GM23338 (cell line): ENCODE measurements at regions not wholly inside any gene's neighbourhood (a gene's known extent, or its start where the extent isn't known, plus 50 kb on each side); places are given as distances from the start of the nearest gene placed in this dataset.

Source experiments
- ATAC-seq: fragments of 200-7000 bp; cut with Tn5 transposase; 3 replicates; pipeline ENCODE4 v1.9.1; 2020
- DNase-seq: peaks from one replicate; pipeline ENCODE4 v3.0.0-alpha.2; 2015; ENCODE audit warnings: low spot score
- H2AFZ ChIP-seq: fragments of 200-600 bp; sonication (generic); 2 replicates; pipeline ENCODE4 v1.8.0; 2016; ENCODE audit warnings: antibody characterized with exemption, mild to moderate bottlenecking, moderate library complexity
- H3F3A ChIP-seq: fragments of 200-600 bp; sonication (generic); replicated peaks from 2 replicates; pipeline ENCODE4 v1.8.0; 2017; ENCODE audit warnings: antibody characterized with exemption, mixed run types, low read depth
- H3K27ac ChIP-seq: fragments of 200-600 bp; sonication (generic); 2 replicates; pipeline ENCODE4 v1.6.1; 2016; ENCODE audit warnings: low read depth
- H3K27me3 ChIP-seq: fragments of 200-600 bp; sonication (generic); 2 replicates; pipeline ENCODE4 v1.8.0; 2016; ENCODE audit warnings: mild to moderate bottlenecking, mixed run types, moderate library complexity; ENCODE audit not compliant: insufficient read depth
- H3K36me3 ChIP-seq: fragments of 200-600 bp; sonication (generic); 2 replicates; pipeline ENCODE4 v1.8.0; 2016; ENCODE audit warnings: mild to moderate bottlenecking; ENCODE audit not compliant: insufficient read depth
- H3K4me1 ChIP-seq: fragments of 200-600 bp; sonication (generic); 2 replicates; pipeline ENCODE4 v1.8.0; 2016; ENCODE audit warnings: mild to moderate bottlenecking, moderate library complexity; ENCODE audit not compliant: insufficient read depth
- H3K4me2 ChIP-seq: fragments of 200-600 bp; sonication (generic); 2 replicates; pipeline ENCODE4 v1.7.1; 2017; ENCODE audit warnings: mixed run types
- H3K4me3 ChIP-seq: fragments of 200-600 bp; sonication (generic); 2 replicates; pipeline ENCODE4 v1.6.1; 2016; ENCODE audit warnings: mixed run types
- H3K79me2 ChIP-seq: fragments of 200-600 bp; sonication (generic); replicated peaks from 2 replicates; pipeline ENCODE4 v1.8.0; 2017; ENCODE audit warnings: mild to moderate bottlenecking; ENCODE audit not compliant: insufficient read depth
- H3K9me2 ChIP-seq: fragments of 200-600 bp; sonication (generic); 2 replicates; pipeline ENCODE4 v1.8.0; 2017; ENCODE audit not compliant: insufficient read depth
- H4K20me1 ChIP-seq: fragments of 200-600 bp; sonication (generic); replicated peaks from 2 replicates; pipeline ENCODE4 v1.8.0; 2017; ENCODE audit warnings: mild to moderate bottlenecking; ENCODE audit not compliant: insufficient read depth
- H3K27ac Mint-ChIP-seq: 2 replicates; pipeline ENCODE4 v1.8.0; 2020; ENCODE audit warnings: inconsistent platforms, mild to moderate bottlenecking, moderate library complexity, mixed read lengths
- H3K27me3 Mint-ChIP-seq: 3 replicates; pipeline ENCODE4 v1.8.0; 2022; ENCODE audit warnings: low read depth, mild to moderate bottlenecking, moderate library complexity, mixed read lengths, inconsistent platforms; ENCODE audit not compliant: insufficient read depth, poor library complexity
- H3K36me3 Mint-ChIP-seq: 3 replicates; pipeline ENCODE4 v1.8.0; 2021; ENCODE audit warnings: low read depth, mild to moderate bottlenecking, inconsistent platforms, moderate library complexity, mixed read lengths
- H3K4me1 Mint-ChIP-seq: 3 replicates; pipeline ENCODE4 v1.8.0; 2020; ENCODE audit warnings: mild to moderate bottlenecking, inconsistent platforms, mixed read lengths
- H3K4me3 Mint-ChIP-seq: 3 replicates; pipeline ENCODE4 v1.8.0; 2021; ENCODE audit warnings: moderate library complexity, mild to moderate bottlenecking, inconsistent platforms, mixed read lengths
- H3K9me3 Mint-ChIP-seq: 3 replicates; pipeline ENCODE4 v1.8.0; 2020; ENCODE audit warnings: moderate library complexity, mild to moderate bottlenecking, inconsistent platforms, mixed read lengths
- ETS1 ChIP-seq: IDR thresholded peaks from 2 replicates; pipeline ENCODE4 v1.6.1; 2016; ENCODE audit warnings: antibody characterized with exemption
- EZH2phosphoT487 ChIP-seq: fragments of 200-600 bp; sonication (generic); IDR thresholded peaks from one replicate; pipeline ENCODE4 v1.8.1; 2018; ENCODE audit warnings: antibody characterized with exemption; ENCODE audit not compliant: unreplicated experiment
- JUNB ChIP-seq: IDR thresholded peaks from one replicate; pipeline ENCODE4 v1.6.1; 2016; ENCODE audit warnings: antibody characterized with exemption; ENCODE audit not compliant: unreplicated experiment
- NANOG ChIP-seq: IDR thresholded peaks from 2 replicates; pipeline ENCODE4 v1.6.1; 2016; ENCODE audit warnings: antibody characterized with exemption, borderline replicate concordance
- POLR2AphosphoS5 ChIP-seq: IDR thresholded peaks from 2 replicates; pipeline ENCODE4 v1.6.1; 2016; ENCODE audit warnings: antibody characterized with exemption, low read depth
- ZNF114 ChIP-seq: fragments of 250-450 bp; sonication (Bioruptor Pico); IDR thresholded peaks from 2 replicates; pipeline ENCODE4 v1.5.0; 2020; ENCODE audit warnings: mild to moderate bottlenecking, moderate library complexity
- ZNF331 ChIP-seq: fragments of 250-450 bp; sonication (Bioruptor Pico); IDR thresholded peaks from 2 replicates; pipeline ENCODE4 v1.5.0; 2020; ENCODE audit warnings: low read depth, mild to moderate bottlenecking, moderate library complexity
- TF ChIP-seq, protein P1 (sequence below): IDR thresholded peaks from one replicate; pipeline ENCODE4 v1.6.1; 2018; ENCODE audit warnings: antibody characterized with exemption; ENCODE audit not compliant: unreplicated experiment
- TF ChIP-seq, protein P2 (sequence below): fragments of 250-450 bp; sonication (Bioruptor Pico); IDR thresholded peaks from 2 replicates; pipeline ENCODE4 v1.5.0; 2020; ENCODE audit warnings: mild to moderate bottlenecking, moderate library complexity

- Mint-ChIP-seq H3K36me3 (no peaks in the 10 kb centered on the region), H3K4me3 (no peak overlapping the region), H3K27ac (no peak overlapping the region), H3K27me3 (no peaks in the 10 kb centered on the region), H3K9me3 (no peaks in the 10 kb centered on the region), H3K4me1 (no peaks in the 10 kb centered on the region)
- Histone ChIP-seq H3K4me1 (no peaks in the 10 kb centered on the region), H3K27ac (no peak overlapping the region), H3K27me3 (no peaks in the 10 kb centered on the region), H3K36me3 (no peaks in the 10 kb centered on the region), H3K9me2 (no peaks in the 10 kb centered on the region), H3K79me2 (no peaks in the 10 kb centered on the region), H3K4me2 (no peak overlapping the region), H3F3A (no peaks in the 10 kb centered on the region), H2AFZ (no peak overlapping the region), H4K20me1 (no peaks in the 10 kb centered on the region; the same call in 1 of the 2 replicates), H3K4me3 (no peak overlapping the region)
- TF ChIP-seq ZNF331 (no peak), ETS1 (no peak), JUNB (no peak), EZH2phosphoT487 (no peak), POLR2AphosphoS5 (no peak), NANOG (no peak), ZNF114 (CRISPR knock-in tag) (no peak)
- TF ChIP-seq, protein P1, sequence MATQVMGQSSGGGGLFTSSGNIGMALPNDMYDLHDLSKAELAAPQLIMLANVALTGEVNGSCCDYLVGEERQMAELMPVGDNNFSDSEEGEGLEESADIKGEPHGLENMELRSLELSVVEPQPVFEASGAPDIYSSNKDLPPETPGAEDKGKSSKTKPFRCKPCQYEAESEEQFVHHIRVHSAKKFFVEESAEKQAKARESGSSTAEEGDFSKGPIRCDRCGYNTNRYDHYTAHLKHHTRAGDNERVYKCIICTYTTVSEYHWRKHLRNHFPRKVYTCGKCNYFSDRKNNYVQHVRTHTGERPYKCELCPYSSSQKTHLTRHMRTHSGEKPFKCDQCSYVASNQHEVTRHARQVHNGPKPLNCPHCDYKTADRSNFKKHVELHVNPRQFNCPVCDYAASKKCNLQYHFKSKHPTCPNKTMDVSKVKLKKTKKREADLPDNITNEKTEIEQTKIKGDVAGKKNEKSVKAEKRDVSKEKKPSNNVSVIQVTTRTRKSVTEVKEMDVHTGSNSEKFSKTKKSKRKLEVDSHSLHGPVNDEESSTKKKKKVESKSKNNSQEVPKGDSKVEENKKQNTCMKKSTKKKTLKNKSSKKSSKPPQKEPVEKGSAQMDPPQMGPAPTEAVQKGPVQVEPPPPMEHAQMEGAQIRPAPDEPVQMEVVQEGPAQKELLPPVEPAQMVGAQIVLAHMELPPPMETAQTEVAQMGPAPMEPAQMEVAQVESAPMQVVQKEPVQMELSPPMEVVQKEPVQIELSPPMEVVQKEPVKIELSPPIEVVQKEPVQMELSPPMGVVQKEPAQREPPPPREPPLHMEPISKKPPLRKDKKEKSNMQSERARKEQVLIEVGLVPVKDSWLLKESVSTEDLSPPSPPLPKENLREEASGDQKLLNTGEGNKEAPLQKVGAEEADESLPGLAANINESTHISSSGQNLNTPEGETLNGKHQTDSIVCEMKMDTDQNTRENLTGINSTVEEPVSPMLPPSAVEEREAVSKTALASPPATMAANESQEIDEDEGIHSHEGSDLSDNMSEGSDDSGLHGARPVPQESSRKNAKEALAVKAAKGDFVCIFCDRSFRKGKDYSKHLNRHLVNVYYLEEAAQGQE, result no peak
- TF ChIP-seq, protein P2, sequence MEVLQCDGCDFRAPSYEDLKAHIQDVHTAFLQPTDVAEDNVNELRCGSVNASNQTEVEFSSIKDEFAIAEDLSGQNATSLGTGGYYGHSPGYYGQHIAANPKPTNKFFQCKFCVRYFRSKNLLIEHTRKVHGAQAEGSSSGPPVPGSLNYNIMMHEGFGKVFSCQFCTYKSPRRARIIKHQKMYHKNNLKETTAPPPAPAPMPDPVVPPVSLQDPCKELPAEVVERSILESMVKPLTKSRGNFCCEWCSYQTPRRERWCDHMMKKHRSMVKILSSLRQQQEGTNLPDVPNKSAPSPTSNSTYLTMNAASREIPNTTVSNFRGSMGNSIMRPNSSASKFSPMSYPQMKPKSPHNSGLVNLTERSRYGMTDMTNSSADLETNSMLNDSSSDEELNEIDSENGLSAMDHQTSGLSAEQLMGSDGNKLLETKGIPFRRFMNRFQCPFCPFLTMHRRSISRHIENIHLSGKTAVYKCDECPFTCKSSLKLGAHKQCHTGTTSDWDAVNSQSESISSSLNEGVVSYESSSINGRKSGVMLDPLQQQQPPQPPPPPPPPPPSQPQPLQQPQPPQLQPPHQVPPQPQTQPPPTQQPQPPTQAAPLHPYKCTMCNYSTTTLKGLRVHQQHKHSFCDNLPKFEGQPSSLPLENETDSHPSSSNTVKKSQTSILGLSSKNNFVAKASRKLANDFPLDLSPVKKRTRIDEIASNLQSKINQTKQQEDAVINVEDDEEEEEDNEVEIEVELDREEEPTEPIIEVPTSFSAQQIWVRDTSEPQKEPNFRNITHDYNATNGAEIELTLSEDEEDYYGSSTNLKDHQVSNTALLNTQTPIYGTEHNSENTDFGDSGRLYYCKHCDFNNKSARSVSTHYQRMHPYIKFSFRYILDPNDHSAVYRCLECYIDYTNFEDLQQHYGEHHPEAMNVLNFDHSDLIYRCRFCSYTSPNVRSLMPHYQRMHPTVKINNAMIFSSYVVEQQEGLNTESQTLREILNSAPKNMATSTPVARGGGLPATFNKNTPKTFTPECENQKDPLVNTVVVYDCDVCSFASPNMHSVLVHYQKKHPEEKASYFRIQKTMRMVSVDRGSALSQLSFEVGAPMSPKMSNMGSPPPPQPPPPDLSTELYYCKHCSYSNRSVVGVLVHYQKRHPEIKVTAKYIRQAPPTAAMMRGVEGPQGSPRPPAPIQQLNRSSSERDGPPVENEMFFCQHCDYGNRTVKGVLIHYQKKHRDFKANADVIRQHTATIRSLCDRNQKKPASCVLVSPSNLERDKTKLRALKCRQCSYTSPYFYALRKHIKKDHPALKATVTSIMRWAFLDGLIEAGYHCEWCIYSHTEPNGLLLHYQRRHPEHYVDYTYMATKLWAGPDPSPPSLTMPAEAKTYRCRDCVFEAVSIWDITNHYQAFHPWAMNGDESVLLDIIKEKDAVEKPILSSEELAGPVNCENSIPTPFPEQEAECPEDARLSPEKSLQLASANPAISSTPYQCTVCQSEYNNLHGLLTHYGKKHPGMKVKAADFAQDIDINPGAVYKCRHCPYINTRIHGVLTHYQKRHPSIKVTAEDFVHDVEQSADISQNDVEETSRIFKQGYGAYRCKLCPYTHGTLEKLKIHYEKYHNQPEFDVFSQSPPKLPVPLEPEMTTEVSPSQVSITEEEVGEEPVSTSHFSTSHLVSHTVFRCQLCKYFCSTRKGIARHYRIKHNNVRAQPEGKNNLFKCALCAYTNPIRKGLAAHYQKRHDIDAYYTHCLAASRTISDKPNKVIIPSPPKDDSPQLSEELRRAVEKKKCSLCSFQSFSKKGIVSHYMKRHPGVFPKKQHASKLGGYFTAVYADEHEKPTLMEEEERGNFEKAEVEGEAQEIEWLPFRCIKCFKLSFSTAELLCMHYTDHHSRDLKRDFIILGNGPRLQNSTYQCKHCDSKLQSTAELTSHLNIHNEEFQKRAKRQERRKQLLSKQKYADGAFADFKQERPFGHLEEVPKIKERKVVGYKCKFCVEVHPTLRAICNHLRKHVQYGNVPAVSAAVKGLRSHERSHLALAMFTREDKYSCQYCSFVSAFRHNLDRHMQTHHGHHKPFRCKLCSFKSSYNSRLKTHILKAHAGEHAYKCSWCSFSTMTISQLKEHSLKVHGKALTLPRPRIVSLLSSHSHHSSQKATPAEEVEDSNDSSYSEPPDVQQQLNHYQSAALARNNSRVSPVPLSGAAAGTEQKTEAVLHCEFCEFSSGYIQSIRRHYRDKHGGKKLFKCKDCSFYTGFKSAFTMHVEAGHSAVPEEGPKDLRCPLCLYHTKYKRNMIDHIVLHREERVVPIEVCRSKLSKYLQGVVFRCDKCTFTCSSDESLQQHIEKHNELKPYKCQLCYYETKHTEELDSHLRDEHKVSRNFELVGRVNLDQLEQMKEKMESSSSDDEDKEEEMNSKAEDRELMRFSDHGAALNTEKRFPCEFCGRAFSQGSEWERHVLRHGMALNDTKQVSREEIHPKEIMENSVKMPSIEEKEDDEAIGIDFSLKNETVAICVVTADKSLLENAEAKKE (CRISPR knock-in tag), result no peak
- ATAC-seq (no peak), DNase-seq (no peak)
Observed at GRCh38 chr15:62619526-62619925, 423.0 kb upstream of the TPM1 start.
